WTC11 (cell line): ENCODE measurements at regions not wholly inside any gene's neighbourhood (a gene's known extent, or its start where the extent isn't known, plus 50 kb on each side); places are given as distances from the start of the nearest gene placed in this dataset.
A peak's percentile ranks its signal among the peaks of the same experiment; 100 is the strongest.

Experiments used
- ATAC-seq: fragments of 200-7000 bp; cut with Tn5 transposase; 2 replicates; pipeline ENCODE4 v1.10.0; 2021; ENCODE audit warnings: mild to moderate bottlenecking, moderate library complexity
- CTCF ChIA-PET: fragments of 300-600 bp; sonication (Branson Sonifier 250); formaldehyde crosslinking; loops from one replicate; lab custom pipeline; 2021; ENCODE audit warnings: antibody characterized with exemption; lab: Charles Lee
- POLR2A ChIA-PET: fragments of 350-600 bp; sonication (Branson Sonifier 250); formaldehyde crosslinking; loops from one replicate; lab custom pipeline; 2021; ENCODE audit warnings: antibody characterized with exemption; lab: Charles Lee
- DNase-seq: peaks from one replicate; pipeline ENCODE4 v3.0.0; 2021; ENCODE audit warnings: low spot score
- H3K27ac Mint-ChIP-seq: 2 replicates; pipeline ENCODE4 v1.8.0; 2021; ENCODE audit warnings: mixed read lengths
- H3K27me3 Mint-ChIP-seq: 2 replicates; pipeline ENCODE4 v1.8.0; 2021; ENCODE audit warnings: low read depth, mild to moderate bottlenecking, moderate library complexity, mixed read lengths
- H3K36me3 Mint-ChIP-seq: 2 replicates; pipeline ENCODE4 v1.8.0; 2021; ENCODE audit warnings: mixed read lengths
- H3K4me1 Mint-ChIP-seq: 2 replicates; pipeline ENCODE4 v1.8.0; 2022; ENCODE audit warnings: mixed read lengths
- H3K4me3 Mint-ChIP-seq: 2 replicates; pipeline ENCODE4 v1.8.0; 2021; ENCODE audit warnings: mild to moderate bottlenecking, moderate library complexity, mixed read lengths
- H3K9me3 Mint-ChIP-seq: 2 replicates; pipeline ENCODE4 v1.8.0; 2021; ENCODE audit warnings: mixed read lengths
- CREM ChIP-seq: sonication (generic); formaldehyde crosslinking; IDR thresholded peaks from 2 replicates; pipeline ENCODE4 v1.8.1; 2022; ENCODE audit warnings: mild to moderate bottlenecking, missing genetic modification reagents, moderate library complexity
- ELF4 ChIP-seq: sonication (generic); formaldehyde crosslinking; IDR thresholded peaks from 2 replicates; pipeline ENCODE4 v1.8.1; 2022; ENCODE audit warnings: low read depth, mild to moderate bottlenecking, moderate library complexity, missing genetic modification reagents
- ETV6 ChIP-seq: sonication (generic); formaldehyde crosslinking; IDR thresholded peaks from 2 replicates; pipeline ENCODE4 v1.8.1; 2022; ENCODE audit warnings: mild to moderate bottlenecking, missing genetic modification reagents
- FOXP1 ChIP-seq: sonication (generic); formaldehyde crosslinking; IDR thresholded peaks from 2 replicates; pipeline ENCODE4 v1.8.0; 2022; ENCODE audit warnings: missing genetic modification reagents, mild to moderate bottlenecking, moderate library complexity, borderline replicate concordance
- GABPB1 ChIP-seq: sonication (generic); formaldehyde crosslinking; IDR thresholded peaks from 2 replicates; pipeline ENCODE4 v1.8.1; 2023; ENCODE audit warnings: mild to moderate bottlenecking, missing genetic modification reagents
- JUN ChIP-seq: sonication (generic); formaldehyde crosslinking; IDR thresholded peaks from 2 replicates; pipeline ENCODE4 v1.8.0; 2023; ENCODE audit warnings: mild to moderate bottlenecking, missing genetic modification reagents
- MYBL2 ChIP-seq: sonication (generic); formaldehyde crosslinking; IDR thresholded peaks from 2 replicates; pipeline ENCODE4 v1.8.1; 2023; ENCODE audit warnings: mild to moderate bottlenecking, moderate library complexity, missing genetic modification reagents
- NFATC4 ChIP-seq: fragments of 250-450 bp; sonication (Bioruptor Pico); IDR thresholded peaks from 2 replicates; pipeline ENCODE4 v1.9.0; 2021; ENCODE audit warnings: mild to moderate bottlenecking
- NR1H2 ChIP-seq: sonication (generic); formaldehyde crosslinking; IDR thresholded peaks from 2 replicates; pipeline ENCODE4 v1.9.0; 2021; ENCODE audit warnings: mild to moderate bottlenecking, moderate library complexity, missing genetic modification reagents
- OVOL2 ChIP-seq: fragments of 250-450 bp; sonication (Bioruptor Pico); IDR thresholded peaks from 2 replicates; pipeline ENCODE4 v1.9.0; 2021; ENCODE audit warnings: mild to moderate bottlenecking, borderline replicate concordance
- TCF7 ChIP-seq: sonication (generic); formaldehyde crosslinking; IDR thresholded peaks from 2 replicates; pipeline ENCODE4 v1.8.0; 2022; ENCODE audit warnings: mild to moderate bottlenecking, low read depth, missing genetic modification reagents, moderate library complexity
- TP53 ChIP-seq: sonication (generic); formaldehyde crosslinking; IDR thresholded peaks from 2 replicates; pipeline ENCODE4 v1.8.1; 2023; ENCODE audit warnings: mild to moderate bottlenecking, missing genetic modification reagents
- ZNF219 ChIP-seq: sonication (generic); formaldehyde crosslinking; IDR thresholded peaks from 2 replicates; pipeline ENCODE4 v1.8.0; 2023; ENCODE audit warnings: missing genetic modification reagents, mild to moderate bottlenecking, borderline replicate concordance
- ZNF396 ChIP-seq: fragments of 250-450 bp; sonication (Bioruptor Pico); IDR thresholded peaks from 2 replicates; pipeline ENCODE4 v1.8.0; 2021; ENCODE audit warnings: mild to moderate bottlenecking, moderate library complexity, borderline replicate concordance
- ZNF423 ChIP-seq: fragments of 250-450 bp; sonication (Bioruptor Pico); IDR thresholded peaks from 2 replicates; pipeline ENCODE4 v2.1.2; 2022; ENCODE audit warnings: mild to moderate bottlenecking, moderate library complexity
- TF ChIP-seq, protein P1 (sequence below): fragments of 250-450 bp; sonication (Bioruptor Pico); IDR thresholded peaks from 2 replicates; pipeline ENCODE4 v1.9.0; 2021; ENCODE audit warnings: moderate library complexity, mild to moderate bottlenecking, inconsistent platforms, borderline replicate concordance
- TF ChIP-seq, protein P2 (sequence below): sonication (generic); formaldehyde crosslinking; IDR thresholded peaks from 2 replicates; pipeline ENCODE4 v1.8.1; 2022; ENCODE audit warnings: missing genetic modification reagents, borderline replicate concordance
- TF ChIP-seq, protein P3 (sequence below): sonication (generic); formaldehyde crosslinking; IDR thresholded peaks from 2 replicates; pipeline ENCODE4 v1.8.0; 2022; ENCODE audit warnings: mild to moderate bottlenecking, missing genetic modification reagents
- TF ChIP-seq, protein P4 (sequence below): sonication (generic); formaldehyde crosslinking; IDR thresholded peaks from 2 replicates; pipeline ENCODE4 v1.8.1; 2022; ENCODE audit warnings: low read depth, missing genetic modification reagents, borderline replicate concordance
- TF ChIP-seq, protein P5 (sequence below): fragments of 250-450 bp; sonication (Bioruptor Pico); IDR thresholded peaks from 2 replicates; pipeline ENCODE4 v1.9.0; 2021; ENCODE audit warnings: mild to moderate bottlenecking
- TF ChIP-seq, protein P6 (sequence below): fragments of 250-450 bp; sonication (Bioruptor Pico); IDR thresholded peaks from 2 replicates; pipeline ENCODE4 v2.1.2; 2022; ENCODE audit warnings: mild to moderate bottlenecking, moderate library complexity
- TF ChIP-seq, protein P7 (sequence below): sonication (generic); formaldehyde crosslinking; IDR thresholded peaks from 2 replicates; pipeline ENCODE4 v1.8.1; 2023; ENCODE audit warnings: mild to moderate bottlenecking, missing genetic modification reagents, moderate library complexity

DNA sequence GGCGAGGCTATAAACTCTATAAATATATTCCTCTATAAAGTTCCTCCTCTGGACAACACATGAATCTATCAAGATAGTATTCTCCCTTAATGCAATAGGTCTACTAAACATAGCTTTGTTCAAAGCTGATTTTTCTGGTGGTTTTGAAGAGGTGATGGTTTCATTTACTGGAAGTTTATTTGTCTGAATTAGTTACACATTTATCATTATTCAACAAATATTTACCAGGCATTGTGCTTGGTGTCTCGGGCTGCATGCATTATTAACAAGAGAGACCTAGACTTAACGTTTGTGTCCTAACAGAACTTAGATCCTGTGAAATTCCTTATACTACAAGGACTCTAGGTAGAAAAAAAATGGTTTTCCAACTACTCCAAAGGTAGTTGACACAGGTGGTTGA is 511.4 kb upstream of the B3GALT2 start:
- ChIA-PET CTCF (no interaction called here), POLR2A (no interaction called here)
- DNase-seq: no peak
- Mint-ChIP-seq H3K4me1 (peaks cover 13% of the 10 kb centered on the region), H3K4me3 (no peak overlapping the region), H3K9me3 (no peaks in the 10 kb centered on the region), H3K27me3 (no peaks in the 10 kb centered on the region), H3K27ac (no peak overlapping the region), H3K36me3 (no peaks in the 10 kb centered on the region)
- no peak for ATAC-seq
- TF ChIP-seq OVOL2 (CRISPR knock-in tag) (no peak), ZNF396 (no peak), FOXP1 (CRISPR knock-in tag) (no peak), TP53 (CRISPR knock-in tag) (no peak), ZNF423 (CRISPR knock-in tag) (no peak), ETV6 (no peak), NR1H2 (no peak), MYBL2 (no peak), TCF7 (CRISPR knock-in tag) (no peak), ELF4 (CRISPR knock-in tag) (no peak), CREM (CRISPR knock-in tag) (no peak), NFATC4 (CRISPR knock-in tag) (no peak), GABPB1 (CRISPR knock-in tag) (no peak)
- TF ChIP-seq, protein P1, sequence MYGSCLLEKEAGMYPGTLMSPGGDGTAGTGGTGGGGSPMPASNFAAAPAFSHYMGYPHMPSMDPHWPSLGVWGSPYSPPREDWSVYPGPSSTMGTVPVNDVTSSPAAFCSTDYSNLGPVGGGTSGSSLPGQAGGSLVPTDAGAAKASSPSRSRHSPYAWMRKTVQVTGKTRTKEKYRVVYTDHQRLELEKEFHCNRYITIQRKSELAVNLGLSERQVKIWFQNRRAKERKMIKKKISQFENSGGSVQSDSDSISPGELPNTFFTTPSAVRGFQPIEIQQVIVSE (CRISPR knock-in tag): no peak
- TF ChIP-seq, protein P2, sequence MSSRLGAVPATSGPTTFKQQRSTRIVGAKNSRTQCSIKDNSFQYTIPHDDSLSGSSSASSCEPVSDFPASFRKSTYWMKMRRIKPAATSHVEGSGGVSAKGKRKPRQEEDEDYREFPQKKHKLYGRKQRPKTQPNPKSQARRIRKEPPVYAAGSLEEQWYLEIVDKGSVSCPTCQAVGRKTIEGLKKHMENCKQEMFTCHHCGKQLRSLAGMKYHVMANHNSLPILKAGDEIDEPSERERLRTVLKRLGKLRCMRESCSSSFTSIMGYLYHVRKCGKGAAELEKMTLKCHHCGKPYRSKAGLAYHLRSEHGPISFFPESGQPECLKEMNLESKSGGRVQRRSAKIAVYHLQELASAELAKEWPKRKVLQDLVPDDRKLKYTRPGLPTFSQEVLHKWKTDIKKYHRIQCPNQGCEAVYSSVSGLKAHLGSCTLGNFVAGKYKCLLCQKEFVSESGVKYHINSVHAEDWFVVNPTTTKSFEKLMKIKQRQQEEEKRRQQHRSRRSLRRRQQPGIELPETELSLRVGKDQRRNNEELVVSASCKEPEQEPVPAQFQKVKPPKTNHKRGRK: no peak
- TF ChIP-seq, protein P3, sequence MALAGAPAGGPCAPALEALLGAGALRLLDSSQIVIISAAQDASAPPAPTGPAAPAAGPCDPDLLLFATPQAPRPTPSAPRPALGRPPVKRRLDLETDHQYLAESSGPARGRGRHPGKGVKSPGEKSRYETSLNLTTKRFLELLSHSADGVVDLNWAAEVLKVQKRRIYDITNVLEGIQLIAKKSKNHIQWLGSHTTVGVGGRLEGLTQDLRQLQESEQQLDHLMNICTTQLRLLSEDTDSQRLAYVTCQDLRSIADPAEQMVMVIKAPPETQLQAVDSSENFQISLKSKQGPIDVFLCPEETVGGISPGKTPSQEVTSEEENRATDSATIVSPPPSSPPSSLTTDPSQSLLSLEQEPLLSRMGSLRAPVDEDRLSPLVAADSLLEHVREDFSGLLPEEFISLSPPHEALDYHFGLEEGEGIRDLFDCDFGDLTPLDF: no peak
- TF ChIP-seq, protein P4, sequence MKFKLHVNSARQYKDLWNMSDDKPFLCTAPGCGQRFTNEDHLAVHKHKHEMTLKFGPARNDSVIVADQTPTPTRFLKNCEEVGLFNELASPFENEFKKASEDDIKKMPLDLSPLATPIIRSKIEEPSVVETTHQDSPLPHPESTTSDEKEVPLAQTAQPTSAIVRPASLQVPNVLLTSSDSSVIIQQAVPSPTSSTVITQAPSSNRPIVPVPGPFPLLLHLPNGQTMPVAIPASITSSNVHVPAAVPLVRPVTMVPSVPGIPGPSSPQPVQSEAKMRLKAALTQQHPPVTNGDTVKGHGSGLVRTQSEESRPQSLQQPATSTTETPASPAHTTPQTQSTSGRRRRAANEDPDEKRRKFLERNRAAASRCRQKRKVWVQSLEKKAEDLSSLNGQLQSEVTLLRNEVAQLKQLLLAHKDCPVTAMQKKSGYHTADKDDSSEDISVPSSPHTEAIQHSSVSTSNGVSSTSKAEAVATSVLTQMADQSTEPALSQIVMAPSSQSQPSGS (CRISPR knock-in tag): no peak
- TF ChIP-seq, protein P5, sequence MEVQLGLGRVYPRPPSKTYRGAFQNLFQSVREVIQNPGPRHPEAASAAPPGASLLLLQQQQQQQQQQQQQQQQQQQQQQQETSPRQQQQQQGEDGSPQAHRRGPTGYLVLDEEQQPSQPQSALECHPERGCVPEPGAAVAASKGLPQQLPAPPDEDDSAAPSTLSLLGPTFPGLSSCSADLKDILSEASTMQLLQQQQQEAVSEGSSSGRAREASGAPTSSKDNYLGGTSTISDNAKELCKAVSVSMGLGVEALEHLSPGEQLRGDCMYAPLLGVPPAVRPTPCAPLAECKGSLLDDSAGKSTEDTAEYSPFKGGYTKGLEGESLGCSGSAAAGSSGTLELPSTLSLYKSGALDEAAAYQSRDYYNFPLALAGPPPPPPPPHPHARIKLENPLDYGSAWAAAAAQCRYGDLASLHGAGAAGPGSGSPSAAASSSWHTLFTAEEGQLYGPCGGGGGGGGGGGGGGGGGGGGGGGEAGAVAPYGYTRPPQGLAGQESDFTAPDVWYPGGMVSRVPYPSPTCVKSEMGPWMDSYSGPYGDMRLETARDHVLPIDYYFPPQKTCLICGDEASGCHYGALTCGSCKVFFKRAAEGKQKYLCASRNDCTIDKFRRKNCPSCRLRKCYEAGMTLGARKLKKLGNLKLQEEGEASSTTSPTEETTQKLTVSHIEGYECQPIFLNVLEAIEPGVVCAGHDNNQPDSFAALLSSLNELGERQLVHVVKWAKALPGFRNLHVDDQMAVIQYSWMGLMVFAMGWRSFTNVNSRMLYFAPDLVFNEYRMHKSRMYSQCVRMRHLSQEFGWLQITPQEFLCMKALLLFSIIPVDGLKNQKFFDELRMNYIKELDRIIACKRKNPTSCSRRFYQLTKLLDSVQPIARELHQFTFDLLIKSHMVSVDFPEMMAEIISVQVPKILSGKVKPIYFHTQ (CRISPR knock-in tag): no peak

DNA sequence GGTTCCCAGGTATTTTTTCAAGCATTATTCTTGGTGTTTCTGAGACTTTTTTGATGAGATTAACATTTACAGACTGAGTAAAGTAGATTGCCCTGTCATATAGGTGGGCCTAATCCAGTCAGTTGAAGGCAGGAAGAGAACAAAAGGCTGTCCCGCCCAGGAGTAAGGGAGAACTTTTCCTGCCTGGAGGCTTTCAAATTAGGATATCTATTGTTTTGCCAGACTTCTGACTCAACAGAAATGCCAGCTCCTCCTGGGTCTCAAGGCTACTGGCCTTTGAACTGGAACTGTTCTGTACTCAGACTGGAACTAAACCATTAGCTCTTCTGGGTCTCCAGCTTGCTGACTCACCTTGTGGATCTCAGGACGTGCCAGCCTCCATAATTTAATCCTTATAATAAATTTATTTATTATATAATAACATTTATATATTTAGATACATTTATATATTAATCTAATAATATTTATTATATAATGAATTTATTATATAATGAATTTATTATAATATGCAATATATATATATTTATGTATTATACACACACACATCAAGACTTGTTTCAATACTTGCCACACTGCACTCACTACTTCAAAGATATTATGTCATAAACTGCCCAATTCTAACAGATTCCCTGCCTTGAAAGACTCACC is 510.8 kb upstream of the B3GALT2 start:
- Mint-ChIP-seq H3K27me3 (no peaks in the 10 kb centered on the region), H3K4me1 (peaks cover 13% of the 10 kb centered on the region), H3K4me3 (no peak overlapping the region), H3K9me3 (no peaks in the 10 kb centered on the region), H3K27ac (no peak overlapping the region), H3K36me3 (no peaks in the 10 kb centered on the region)
- DNase-seq: peak; percentile 13
- ChIA-PET POLR2A (no interaction called here), CTCF (interaction anchor here (0.6 to 1.0 kb wide), 2 partner anchors 19 to 876 kb away, joined by 3 read pairs; no protein-coding TSS in a partner anchor)
- peak; percentile 88 for ATAC-seq
- TF ChIP-seq, protein P6, sequence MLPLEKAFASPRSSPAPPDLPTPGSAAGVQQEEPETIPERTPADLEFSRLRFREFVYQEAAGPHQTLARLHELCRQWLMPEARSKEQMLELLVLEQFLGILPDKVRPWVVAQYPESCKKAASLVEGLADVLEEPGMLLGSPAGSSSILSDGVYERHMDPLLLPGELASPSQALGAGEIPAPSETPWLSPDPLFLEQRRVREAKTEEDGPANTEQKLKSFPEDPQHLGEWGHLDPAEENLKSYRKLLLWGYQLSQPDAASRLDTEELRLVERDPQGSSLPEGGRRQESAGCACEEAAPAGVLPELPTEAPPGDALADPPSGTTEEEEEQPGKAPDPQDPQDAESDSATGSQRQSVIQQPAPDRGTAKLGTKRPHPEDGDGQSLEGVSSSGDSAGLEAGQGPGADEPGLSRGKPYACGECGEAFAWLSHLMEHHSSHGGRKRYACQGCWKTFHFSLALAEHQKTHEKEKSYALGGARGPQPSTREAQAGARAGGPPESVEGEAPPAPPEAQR (CRISPR knock-in tag): no peak
- TF ChIP-seq ELF4 (CRISPR knock-in tag) (no peak), ZNF396 (no peak), JUN (CRISPR knock-in tag) (no peak), ZNF219 (CRISPR knock-in tag) (no peak)
- TF ChIP-seq, protein P2: no peak
- TF ChIP-seq, protein P7, sequence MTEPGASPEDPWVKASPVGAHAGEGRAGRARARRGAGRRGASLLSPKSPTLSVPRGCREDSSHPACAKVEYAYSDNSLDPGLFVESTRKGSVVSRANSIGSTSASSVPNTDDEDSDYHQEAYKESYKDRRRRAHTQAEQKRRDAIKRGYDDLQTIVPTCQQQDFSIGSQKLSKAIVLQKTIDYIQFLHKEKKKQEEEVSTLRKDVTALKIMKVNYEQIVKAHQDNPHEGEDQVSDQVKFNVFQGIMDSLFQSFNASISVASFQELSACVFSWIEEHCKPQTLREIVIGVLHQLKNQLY (CRISPR knock-in tag): no peak
- TF ChIP-seq, protein P3: no peak
